Suprapubic skin (tissue), 3 donors: ENCODE measurements at regions not wholly inside any gene's neighbourhood (a gene's known extent, or its start where the extent isn't known, plus 50 kb on each side); places are given as distances from the start of the nearest gene placed in this dataset.

Source experiments
- POLR2AphosphoS5 ChIP-seq, 3 donors: sonication (generic); formaldehyde crosslinking; IDR thresholded peaks; one replicate each; pipeline ENCODE4 v1.6.1; 2017; ENCODE audit warnings: antibody characterized with exemption in 3 of 3
- TF ChIP-seq, protein P1 (sequence below), 2 donors: fragments of 200-600 bp in 1 of 2; fragments of 450-650 bp in 1 of 2; sonication (generic) in 1 of 2; IDR thresholded peaks; one replicate each; pipeline ENCODE4 v1.5.1; 2016 to 2019; ENCODE audit warnings: antibody characterized with exemption in 2 of 2, mild to moderate bottlenecking in 1 of 2, moderate library complexity in 1 of 2

DNA sequence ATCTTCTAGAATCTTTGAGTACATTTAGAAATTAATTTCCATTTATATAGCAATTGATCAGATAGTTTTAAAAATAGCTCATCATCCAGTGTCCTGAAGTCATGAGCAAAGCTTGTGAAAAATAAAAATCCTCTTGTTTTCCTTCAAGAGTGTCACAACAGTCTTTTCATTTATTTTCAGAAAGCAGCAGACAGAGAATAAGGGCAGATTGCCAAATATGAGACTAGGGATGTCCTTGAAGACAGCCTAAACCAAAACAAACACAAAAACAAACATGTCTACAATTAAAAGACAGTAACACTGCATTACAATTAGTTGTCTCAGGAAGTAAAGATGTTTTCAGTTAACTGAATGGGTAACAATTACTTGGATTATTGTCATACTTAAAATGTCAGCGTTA is 682.8 kb downstream of the TFAP2A start:
- no peak for TF ChIP-seq POLR2AphosphoS5 (IDR thresholded peaks at IDR 0.05)
- TF ChIP-seq, protein P1, sequence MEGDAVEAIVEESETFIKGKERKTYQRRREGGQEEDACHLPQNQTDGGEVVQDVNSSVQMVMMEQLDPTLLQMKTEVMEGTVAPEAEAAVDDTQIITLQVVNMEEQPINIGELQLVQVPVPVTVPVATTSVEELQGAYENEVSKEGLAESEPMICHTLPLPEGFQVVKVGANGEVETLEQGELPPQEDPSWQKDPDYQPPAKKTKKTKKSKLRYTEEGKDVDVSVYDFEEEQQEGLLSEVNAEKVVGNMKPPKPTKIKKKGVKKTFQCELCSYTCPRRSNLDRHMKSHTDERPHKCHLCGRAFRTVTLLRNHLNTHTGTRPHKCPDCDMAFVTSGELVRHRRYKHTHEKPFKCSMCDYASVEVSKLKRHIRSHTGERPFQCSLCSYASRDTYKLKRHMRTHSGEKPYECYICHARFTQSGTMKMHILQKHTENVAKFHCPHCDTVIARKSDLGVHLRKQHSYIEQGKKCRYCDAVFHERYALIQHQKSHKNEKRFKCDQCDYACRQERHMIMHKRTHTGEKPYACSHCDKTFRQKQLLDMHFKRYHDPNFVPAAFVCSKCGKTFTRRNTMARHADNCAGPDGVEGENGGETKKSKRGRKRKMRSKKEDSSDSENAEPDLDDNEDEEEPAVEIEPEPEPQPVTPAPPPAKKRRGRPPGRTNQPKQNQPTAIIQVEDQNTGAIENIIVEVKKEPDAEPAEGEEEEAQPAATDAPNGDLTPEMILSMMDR (IDR thresholded peaks at IDR 0.05): no peak
